Mesenchymal stem cell (in vitro differentiated cells and primary cell): ENCODE measurements at regions not wholly inside any gene's neighbourhood (a gene's known extent, or its start where the extent isn't known, plus 50 kb on each side); places are given as distances from the start of the nearest gene placed in this dataset.

Experiments
- DNase-seq: peaks from one replicate; pipeline ENCODE4 v3.0.0-alpha.2; 2013
- H2AFZ ChIP-seq: one replicate; pipeline ENCODE4 v1.6.1; 2013; ENCODE audit warnings: low read depth, mild to moderate bottlenecking, control low read depth, inconsistent platforms, low read length, moderate library complexity
- H2AK5ac ChIP-seq: 2 replicates; pipeline ENCODE4 v1.6.1; 2013; ENCODE audit warnings: low read length, moderate library complexity, mild to moderate bottlenecking, inconsistent platforms; ENCODE audit not compliant: severe bottlenecking
- H2BK120ac ChIP-seq: one replicate; pipeline ENCODE4 v1.6.1; 2013; ENCODE audit warnings: low read depth, mild to moderate bottlenecking, inconsistent platforms, low read length, moderate library complexity
- H2BK12ac ChIP-seq, 2 experiments: one replicate each; pipeline ENCODE4 v1.6.1; 2013; ENCODE audit warnings: inconsistent platforms in 2 of 2, low read length in 2 of 2, mild to moderate bottlenecking in 2 of 2, moderate library complexity in 2 of 2, control low read depth in 1 of 2
- H2BK15ac ChIP-seq: one replicate; pipeline ENCODE4 v1.6.1; 2013; ENCODE audit warnings: mild to moderate bottlenecking, low read depth, inconsistent platforms; ENCODE audit not compliant: poor library complexity, severe bottlenecking
- H2BK5ac ChIP-seq: 2 replicates; pipeline ENCODE4 v1.6.1; 2013; ENCODE audit warnings: low read depth, mild to moderate bottlenecking, low read length, control low read depth, inconsistent platforms; ENCODE audit not compliant: poor library complexity, severe bottlenecking
- H3K14ac ChIP-seq, 2 experiments: one replicate each; pipeline ENCODE4 v1.6.1; 2013; ENCODE audit warnings: inconsistent platforms in 2 of 2, low read length in 2 of 2, control low read depth in 1 of 2, mild to moderate bottlenecking in 1 of 2, moderate library complexity in 1 of 2
- H3K18ac ChIP-seq, 2 experiments: one replicate each; pipeline ENCODE4 v1.6.1; 2013; ENCODE audit warnings: inconsistent platforms in 2 of 2, low read length in 2 of 2, control low read depth in 1 of 2, low read depth in 1 of 2, mild to moderate bottlenecking in 1 of 2
- H3K23ac ChIP-seq, 2 experiments: one replicate each; pipeline ENCODE4 v1.6.1; 2013; ENCODE audit warnings: inconsistent platforms in 2 of 2, low read length in 2 of 2, mild to moderate bottlenecking in 2 of 2, moderate library complexity in 2 of 2, control low read depth in 1 of 2
- H3K27ac ChIP-seq: 2 replicates; pipeline ENCODE4 v1.5.1; 2013; ENCODE audit warnings: mild to moderate bottlenecking, moderate library complexity, low read length, control low read depth, inconsistent platforms; ENCODE audit not compliant: poor library complexity, severe bottlenecking
- H3K27me3 ChIP-seq, 2 experiments: 2 replicates each; pipeline versions ENCODE4 v1.6.1 to v1.7.0; 2013; ENCODE audit warnings: low read length in 2 of 2, mild to moderate bottlenecking in 2 of 2, moderate library complexity in 2 of 2, control low read depth in 1 of 2, inconsistent platforms in 1 of 2; ENCODE audit not compliant: control insufficient read depth in 1 of 2, insufficient read depth in 1 of 2
- H3K36me3 ChIP-seq, 2 experiments: 2 replicates each; pipeline versions ENCODE4 v1.6.1 to v1.7.0; 2013; ENCODE audit warnings: low read length in 2 of 2, control low read depth in 1 of 2, inconsistent platforms in 1 of 2, low read depth in 1 of 2, mild to moderate bottlenecking in 1 of 2; ENCODE audit not compliant: insufficient read depth in 2 of 2, control insufficient read depth in 1 of 2
- H3K4ac ChIP-seq, 2 experiments: one replicate each; pipeline ENCODE4 v1.6.1; 2013; ENCODE audit warnings: inconsistent platforms in 2 of 2, low read length in 2 of 2, mild to moderate bottlenecking in 2 of 2, moderate library complexity in 2 of 2, control low read depth in 1 of 2, low read depth in 1 of 2
- H3K4me1 ChIP-seq: 2 replicates; pipeline ENCODE4 v1.6.1; 2013; ENCODE audit warnings: low read depth, low read length, control low read depth; ENCODE audit not compliant: control insufficient read depth, insufficient read depth
- H3K4me2 ChIP-seq: 2 replicates; pipeline ENCODE4 v1.6.1; 2013; ENCODE audit warnings: low read length, mild to moderate bottlenecking, inconsistent platforms; ENCODE audit not compliant: poor library complexity, severe bottlenecking
- H3K4me3 ChIP-seq, 2 experiments: 2 replicates each; pipeline versions ENCODE4 v1.5.1 to v1.7.0; 2013; ENCODE audit warnings: low read length in 2 of 2, mild to moderate bottlenecking in 2 of 2, control low read depth in 1 of 2, low read depth in 1 of 2; ENCODE audit not compliant: insufficient read depth in 1 of 2
- H3K79me1 ChIP-seq: replicated peaks from 2 replicates; pipeline ENCODE4 v1.6.1; 2013; ENCODE audit warnings: mild to moderate bottlenecking, control low read depth, low read length, inconsistent platforms; ENCODE audit not compliant: poor library complexity, severe bottlenecking
- H3K9ac ChIP-seq: 2 replicates; pipeline ENCODE4 v1.7.0; 2013; ENCODE audit warnings: mild to moderate bottlenecking, low read length, moderate library complexity
- H3K9me3 ChIP-seq: 2 replicates; pipeline ENCODE4 v1.7.0; 2013; ENCODE audit warnings: mild to moderate bottlenecking, low read length; ENCODE audit not compliant: control insufficient read depth
- H4K8ac ChIP-seq: one replicate; pipeline ENCODE4 v1.6.1; 2013; ENCODE audit warnings: inconsistent platforms, mild to moderate bottlenecking, low read length, moderate library complexity
- H4K91ac ChIP-seq: one replicate; pipeline ENCODE4 v1.6.1; 2013; ENCODE audit warnings: mild to moderate bottlenecking, low read length, inconsistent platforms
- WGBS: methylation state at CpG from one replicate; pipeline ENCODE4 v1.1.7; 2013; ENCODE audit warnings: mixed read lengths; 5-methylcytosine and 5-hydroxymethylcytosine counted together

GRCh38 chr14:54207075-54207474, 189.7 kb upstream of the CDKN3 start:
- H4K8ac ChIP-seq = no peak overlapping the region
- H2BK15ac ChIP-seq = no peak overlapping the region
- H3K23ac ChIP-seq = no peak overlapping the region
- H3K18ac ChIP-seq = no peak overlapping the region
- 58% methylated on average over 1 of the region's 2 CpGs for WGBS
- no peak overlapping the region for H2AFZ ChIP-seq
- H3K27me3 ChIP-seq = no peaks in the 10 kb centered on the region
- no peak overlapping the region for H3K4me2 ChIP-seq
- no peak overlapping the region for H2BK12ac ChIP-seq
- no peak overlapping the region for H2AK5ac ChIP-seq
- H3K4me1 ChIP-seq = peaks cover 3% of the 10 kb centered on the region
- H2BK120ac ChIP-seq = no peak overlapping the region
- H3K9me3 ChIP-seq = no peaks in the 10 kb centered on the region
- DNase-seq = peak; percentile 30
- no peak overlapping the region for H3K4ac ChIP-seq
- peak overlapping the region; percentile 56 for H3K9ac ChIP-seq
- peak overlapping the region; percentile 8 for H3K27ac ChIP-seq
- H3K79me1 ChIP-seq = no peaks in the 10 kb centered on the region
- no peak overlapping the region for H2BK5ac ChIP-seq
- H3K36me3 ChIP-seq = no peaks in the 10 kb centered on the region
- no peak overlapping the region for H4K91ac ChIP-seq
- no peak overlapping the region for H3K4me3 ChIP-seq
- no peak overlapping the region for H3K14ac ChIP-seq

DNA sequence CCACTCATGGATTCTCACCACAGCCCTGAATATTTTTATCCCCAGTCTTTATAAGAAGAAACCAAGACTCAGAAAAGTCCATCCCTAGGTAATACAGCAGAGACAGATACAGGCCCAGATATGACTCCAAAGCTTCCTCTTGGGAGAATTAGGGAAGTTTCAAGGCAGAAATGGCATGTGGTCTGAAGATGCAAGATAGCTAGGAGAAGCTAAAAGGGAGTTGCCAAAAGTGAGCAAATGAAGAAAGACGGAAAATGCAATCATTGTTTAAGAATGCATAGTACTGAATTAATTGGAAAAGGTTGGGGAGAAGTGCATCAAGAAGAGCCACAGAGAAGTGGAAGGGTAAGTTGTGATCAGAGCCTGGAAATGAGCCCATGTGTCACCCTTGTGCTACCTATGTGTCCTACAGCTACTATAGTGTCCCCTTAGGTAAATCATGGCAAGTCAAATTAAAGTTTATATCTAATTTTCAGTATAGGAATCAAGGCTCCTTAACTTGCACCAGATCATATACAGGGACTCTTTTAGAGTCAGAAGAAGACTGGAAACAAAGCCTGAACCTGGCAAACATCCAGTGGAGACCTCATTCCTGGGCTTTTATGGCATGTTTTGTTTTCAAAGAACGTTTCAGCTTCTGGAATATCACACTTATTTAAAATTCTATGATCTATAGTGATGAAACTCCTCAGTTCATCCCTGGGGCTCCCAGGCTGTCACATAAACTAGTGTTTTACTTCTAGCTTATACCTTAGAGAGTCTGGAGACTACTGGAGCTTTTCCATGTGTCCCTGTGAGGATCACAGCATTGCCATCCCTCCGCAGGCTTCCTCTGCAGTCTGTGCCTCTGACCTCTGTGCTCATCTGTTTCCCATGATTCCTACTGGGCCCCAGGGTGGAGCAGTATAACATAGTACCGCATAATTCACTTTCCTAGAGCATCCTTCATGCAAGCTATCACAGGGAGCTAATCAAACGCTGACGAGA, 189.0 kb upstream of the CDKN3 start:
- Histone ChIP-seq H3K14ac (peak overlapping the region in 1 of 2 experiments; percentile 59), H2BK12ac (peak overlapping the region in 1 of 2 experiments; percentile 54), H3K36me3 (no peaks in the 10 kb centered on the region), H4K91ac (no peak overlapping the region), H2BK120ac (no peak overlapping the region), H4K8ac (no peak overlapping the region), H2BK15ac (no peak overlapping the region), H3K4me3 (no peak overlapping the region), H3K4me2 (no peak overlapping the region), H3K9ac (peak overlapping the region; percentile 56), H3K23ac (no peak overlapping the region), H3K9me3 (peaks cover 3% of the 10 kb centered on the region), H2BK5ac (no peak overlapping the region), H2AFZ (no peak overlapping the region), H3K4me1 (peaks cover 3% of the 10 kb centered on the region), H3K27me3 (no peaks in the 10 kb centered on the region), H3K4ac (no peak overlapping the region), H2AK5ac (peak overlapping the region; percentile 92), H3K18ac (peak overlapping the region in 1 of 2 experiments; percentile 16), H3K79me1 (no peaks in the 10 kb centered on the region), H3K27ac (peak overlapping the region; percentile 25)
- WGBS = 94% methylated on average over 4 of the region's 6 CpGs
- DNase-seq = no peak

GRCh38 chr14:54208751-54209150, 188.1 kb upstream of the CDKN3 start:
- Histone ChIP-seq H3K9me3 (peaks cover 7% of the 10 kb centered on the region), H2BK12ac (no peak overlapping the region), H4K8ac (no peak overlapping the region), H3K18ac (no peak overlapping the region), H3K23ac (no peak overlapping the region), H3K9ac (no peak overlapping the region), H4K91ac (no peak overlapping the region), H3K36me3 (no peaks in the 10 kb centered on the region), H3K4me1 (peaks cover 5% of the 10 kb centered on the region), H3K27ac (peak overlapping the region; percentile 94), H2BK120ac (no peak overlapping the region), H2BK5ac (peak overlapping the region; percentile 61), H3K79me1 (no peaks in the 10 kb centered on the region), H2AK5ac (peak overlapping the region; percentile 96), H3K27me3 (no peaks in the 10 kb centered on the region), H3K4ac (no peak overlapping the region), H3K4me3 (no peak overlapping the region), H3K4me2 (no peak overlapping the region), H3K14ac (no peak overlapping the region), H2AFZ (no peak overlapping the region), H2BK15ac (no peak overlapping the region)
- WGBS = 92% methylated on average over 2 of the region's 2 CpGs
- no peak for DNase-seq

GRCh38 chr14:54209511-54210250, 187.1 kb upstream of the CDKN3 start:
- Histone ChIP-seq H2BK15ac (no peak overlapping the region), H3K9ac (peak overlapping the region; percentile 47), H2BK12ac (no peak overlapping the region), H3K4me2 (peak overlapping the region; percentile 19), H3K27ac (peak overlapping the region; percentile 94), H3K27me3 (no peaks in the 10 kb centered on the region), H2AFZ (no peak overlapping the region), H3K4me1 (peaks cover 5% of the 10 kb centered on the region), H3K18ac (no peak overlapping the region), H3K9me3 (peaks cover 7% of the 10 kb centered on the region), H2BK120ac (no peak overlapping the region), H3K36me3 (no peaks in the 10 kb centered on the region), H4K91ac (no peak overlapping the region), H3K14ac (no peak overlapping the region), H2AK5ac (peak overlapping the region; percentile 96), H3K4ac (no peak overlapping the region), H2BK5ac (peak overlapping the region; percentile 85), H3K23ac (no peak overlapping the region), H3K79me1 (no peaks in the 10 kb centered on the region), H4K8ac (no peak overlapping the region), H3K4me3 (no peak overlapping the region)
- DNase-seq = peak; percentile 16
- 68% methylated on average over 3 of the region's 4 CpGs for WGBS
